ENCODE measurements at regions not wholly inside any gene's neighbourhood (a gene's known extent, or its start where the extent isn't known, plus 50 kb on each side); places are given as distances from the start of the nearest gene placed in this dataset.
A peak's percentile ranks its signal among the peaks of the same experiment; 100 is the strongest.
"Not testable (repeated sequence)": the region's sequence is repeated elsewhere in the genome, so short reads cannot be mapped to it uniquely, and the experiment has no call there.

- no peak for DNase-seq
These were observed 212.5 kb upstream of the EEF2KMT start for GRCh38 chr16:5309946-5310611.

- DNase-seq: no peak
These were observed 207.4 kb upstream of the EEF2KMT start for GRCh38 chr16:5305023-5305422.

GRCh38 chr16:5302372-5303114 lies 204.9 kb upstream of the EEF2KMT start:
- DNase-seq: no peak

GRCh38 chr16:5298202-5298601 lies 200.6 kb upstream of the EEF2KMT start:
- DNase-seq: no peak

- no peak for DNase-seq
These were observed 198.6 kb upstream of the EEF2KMT start for GRCh38 chr16:5296176-5296575.

GRCh38 chr16:5295304-5295703 lies 197.7 kb upstream of the EEF2KMT start:
- not testable (repeated sequence) for DNase-seq

GRCh38 chr16:5282152-5282551 lies 184.6 kb upstream of the EEF2KMT start:
- DNase-seq: not testable (repeated sequence)

GRCh38 chr16:5257462-5257861 lies 159.9 kb upstream of the EEF2KMT start:
- DNase-seq: no peak

- DNase-seq: no peak
These were observed 155.2 kb upstream of the EEF2KMT start for GRCh38 chr16:5252791-5253190.

GRCh38 chr16:5247403-5247802 lies 149.8 kb upstream of the EEF2KMT start:
- not testable (repeated sequence) for DNase-seq

- DNase-seq: not testable (repeated sequence)
These were observed 142.7 kb upstream of the EEF2KMT start for GRCh38 chr16:5240278-5240626.

GRCh38 chr16:5239472-5240277 lies 142.1 kb upstream of the EEF2KMT start:
- DNase-seq: peak; percentile 28 to 32

- no peak for DNase-seq
These were observed 137.5 kb upstream of the EEF2KMT start for GRCh38 chr16:5235119-5235518.

- DNase-seq: no peak
These were observed 136.9 kb upstream of the EEF2KMT start for GRCh38 chr16:5234295-5235050.

GRCh38 chr16:5231246-5231759 lies 133.7 kb upstream of the EEF2KMT start:
- no peak for DNase-seq

- no peak for DNase-seq
These were observed 130.8 kb upstream of the EEF2KMT start for GRCh38 chr16:5228369-5228768.

- no peak for DNase-seq
These were observed 128.5 kb upstream of the EEF2KMT start for GRCh38 chr16:5225931-5226655.

- DNase-seq: no peak
These were observed 125.2 kb upstream of the EEF2KMT start for GRCh38 chr16:5222761-5223160.

- not testable (repeated sequence) for DNase-seq
These were observed 124.2 kb upstream of the EEF2KMT start for GRCh38 chr16:5221831-5222230.

- DNase-seq: no peak
These were observed 123.1 kb upstream of the EEF2KMT start for GRCh38 chr16:5220705-5221104.

GRCh38 chr16:5216441-5217080 lies 119.0 kb upstream of the EEF2KMT start:
- DNase-seq: no peak

GRCh38 chr16:5215901-5216300 lies 118.3 kb upstream of the EEF2KMT start:
- no peak for DNase-seq

Data from activated CD4-positive, alpha-beta T cell treated with anti-CD3 and anti-CD28 coated beads, Interleukin-2, amount 50 U/mL, for 4 hours (primary cell).